SK-N-SH (cell line): ENCODE measurements at regions not wholly inside any gene's neighbourhood (a gene's known extent, or its start where the extent isn't known, plus 50 kb on each side); places are given as distances from the start of the nearest gene placed in this dataset.

Source experiments
- CTCF ChIP-seq: fragments of 200-600 bp; sonication (generic); IDR thresholded peaks from 2 replicates; pipeline ENCODE4 v1.6.1; 2017; ENCODE audit warnings: antibody characterized with exemption, mild to moderate bottlenecking, moderate library complexity
- EP300 ChIP-seq, 2 experiments: IDR thresholded peaks; 2 replicates each; pipeline versions ENCODE4 v1.4.0 to v1.6.1; 2012; ENCODE audit warnings: borderline replicate concordance in 1 of 2, low read depth in 1 of 2, low read length in 1 of 2
- GABPA ChIP-seq: IDR thresholded peaks from 2 replicates; pipeline ENCODE4 v1.4.0; 2012; ENCODE audit warnings: low read depth, mild to moderate bottlenecking
- MAX ChIP-seq: IDR thresholded peaks from 2 replicates; pipeline ENCODE4 v1.4.0; 2012; ENCODE audit warnings: low read depth
- MEF2A ChIP-seq: IDR thresholded peaks from 2 replicates; pipeline ENCODE4 v1.4.0; 2012; ENCODE audit warnings: low read depth, borderline replicate concordance
- PBX3 ChIP-seq: IDR thresholded peaks from 2 replicates; pipeline ENCODE4; 2012
- SMC3 ChIP-seq: IDR thresholded peaks from 2 replicates; pipeline ENCODE4 v1.6.1; 2012; ENCODE audit warnings: low read depth, low read length, improper control_type of control experiment
- TAF1 ChIP-seq: IDR thresholded peaks from 2 replicates; pipeline ENCODE4 v1.6.1; 2012; ENCODE audit warnings: low read depth, mild to moderate bottlenecking, low read length, moderate library complexity, borderline replicate concordance
- TCF12 ChIP-seq: IDR thresholded peaks from 2 replicates; pipeline ENCODE4 v1.4.0; 2012
- TEAD4 ChIP-seq: IDR thresholded peaks from 2 replicates; pipeline ENCODE4 v1.4.0; 2012; ENCODE audit warnings: mild to moderate bottlenecking, borderline replicate concordance; ENCODE audit not compliant: insufficient read depth
- TF ChIP-seq, protein P1 (sequence below): fragments of 150-350 bp; IDR thresholded peaks from 2 replicates; pipeline ENCODE4 v1.6.1; 2017; ENCODE audit warnings: antibody characterized with exemption, low read length, low read depth, borderline replicate concordance
- TF ChIP-seq, protein P2 (sequence below): IDR thresholded peaks from 2 replicates; pipeline ENCODE4 v1.4.0; 2012; ENCODE audit warnings: low read depth, borderline replicate concordance

- TF ChIP-seq, protein P1, sequence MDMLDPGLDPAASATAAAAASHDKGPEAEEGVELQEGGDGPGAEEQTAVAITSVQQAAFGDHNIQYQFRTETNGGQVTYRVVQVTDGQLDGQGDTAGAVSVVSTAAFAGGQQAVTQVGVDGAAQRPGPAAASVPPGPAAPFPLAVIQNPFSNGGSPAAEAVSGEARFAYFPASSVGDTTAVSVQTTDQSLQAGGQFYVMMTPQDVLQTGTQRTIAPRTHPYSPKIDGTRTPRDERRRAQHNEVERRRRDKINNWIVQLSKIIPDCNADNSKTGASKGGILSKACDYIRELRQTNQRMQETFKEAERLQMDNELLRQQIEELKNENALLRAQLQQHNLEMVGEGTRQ, result no peak
- TF ChIP-seq, protein P2, sequence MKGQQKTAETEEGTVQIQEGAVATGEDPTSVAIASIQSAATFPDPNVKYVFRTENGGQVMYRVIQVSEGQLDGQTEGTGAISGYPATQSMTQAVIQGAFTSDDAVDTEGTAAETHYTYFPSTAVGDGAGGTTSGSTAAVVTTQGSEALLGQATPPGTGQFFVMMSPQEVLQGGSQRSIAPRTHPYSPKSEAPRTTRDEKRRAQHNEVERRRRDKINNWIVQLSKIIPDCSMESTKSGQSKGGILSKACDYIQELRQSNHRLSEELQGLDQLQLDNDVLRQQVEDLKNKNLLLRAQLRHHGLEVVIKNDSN, result no peak
- TF ChIP-seq CTCF (no peak), TAF1 (no peak), SMC3 (no peak), MAX (no peak), MEF2A (no peak), TEAD4 (no peak), PBX3 (no peak), TCF12 (no peak), GABPA (no peak), EP300 (IDR thresholded peaks at IDR 0.05; ENCODE audit: borderline replicate concordance in 1 of 2, low read depth in 1 of 2, low read length in 1 of 2) (no peak)
These were observed 511.2 kb downstream of the PLPP3 start for GRCh38 chr1:56068210-56068609.
